G401.6 (cell line): ENCODE measurements at regions not wholly inside any gene's neighbourhood (a gene's known extent, or its start where the extent isn't known, plus 50 kb on each side); places are given as distances from the start of the nearest gene placed in this dataset.
"Not testable (repeated sequence)": the region's sequence is repeated elsewhere in the genome, so short reads cannot be mapped to it uniquely, and the experiment has no call there.

Experiments used
- FAIRE-seq: peaks from 2 replicates; lab custom pipeline; 2012; peaks lifted over from hg19 to GRCh38; lab: Jason Lieb, UNC

- no peak for FAIRE-seq
Measured at GRCh38 chr5:74534397-74535129, 106.0 kb downstream of the ENC1 start.

- no peak for FAIRE-seq
Measured at GRCh38 chr5:74530326-74531050, 110.0 kb downstream of the ENC1 start.

GRCh38 chr5:74529101-74529500 lies 111.4 kb downstream of the ENC1 start:
- no peak for FAIRE-seq

GRCh38 chr5:74526111-74526510 lies 114.4 kb downstream of the ENC1 start:
- no peak for FAIRE-seq

- FAIRE-seq = not testable (repeated sequence)
Measured at GRCh38 chr5:74524767-74525166, 115.8 kb downstream of the ENC1 start.

GRCh38 chr5:74523698-74524097 lies 116.8 kb downstream of the ENC1 start:
- FAIRE-seq = not testable (repeated sequence)

GRCh38 chr5:74522838-74523237 lies 117.7 kb downstream of the ENC1 start:
- FAIRE-seq = not testable (repeated sequence)

GRCh38 chr5:74521401-74521800 lies 119.1 kb downstream of the ENC1 start:
- no peak for FAIRE-seq

- FAIRE-seq = no peak
Measured at GRCh38 chr5:74519679-74520078, 120.8 kb downstream of the ENC1 start.

- FAIRE-seq = no peak
Measured at GRCh38 chr5:74519161-74519571, 121.4 kb downstream of the ENC1 start.

- no peak for FAIRE-seq
Measured at GRCh38 chr5:74517700-74518099, 122.8 kb downstream of the ENC1 start.

- no peak for FAIRE-seq
Measured at GRCh38 chr5:74516211-74516636, 124.3 kb downstream of the ENC1 start.

- FAIRE-seq = no peak
Measured at GRCh38 chr5:74514888-74515551, 125.5 kb downstream of the ENC1 start.

GRCh38 chr5:74511770-74512169 lies 128.8 kb downstream of the ENC1 start:
- not testable (repeated sequence) for FAIRE-seq

GRCh38 chr5:74510476-74511075 lies 130.0 kb downstream of the ENC1 start:
- FAIRE-seq = no peak

GRCh38 chr5:74507370-74508005 lies 133.0 kb downstream of the ENC1 start:
- no peak for FAIRE-seq

- no peak for FAIRE-seq
Measured at GRCh38 chr5:74506119-74506518, 134.4 kb downstream of the ENC1 start.

- FAIRE-seq = no peak
Measured at GRCh38 chr5:74504463-74504862, 136.1 kb downstream of the ENC1 start.

- FAIRE-seq = no peak
Measured at GRCh38 chr5:74502479-74502950, 138.0 kb downstream of the ENC1 start.

GRCh38 chr5:74501674-74502478 lies 138.7 kb downstream of the ENC1 start:
- no peak for FAIRE-seq
